ENCODE measurements at regions not wholly inside any gene's neighbourhood (a gene's known extent, or its start where the extent isn't known, plus 50 kb on each side); places are given as distances from the start of the nearest gene placed in this dataset.

GRCh38 chr12:61514016-61514415, 746.2 kb upstream of the USP15 start:
- DNase-seq: no peak

GRCh38 chr12:61521258-61521657, 738.9 kb upstream of the USP15 start:
- H3K9me3 ChIP-seq (ENCODE audit: control insufficient read depth, low read depth, low read length): no peaks in the 10 kb centered on the region
- DNase-seq: no peak
- no peak overlapping the region for H3K27ac ChIP-seq (ENCODE audit: low read length)
- H3K36me3 ChIP-seq (ENCODE audit: control insufficient read depth, insufficient read depth, low read length): no peaks in the 10 kb centered on the region
- H3K4me3 ChIP-seq (ENCODE audit: low read length): no peak overlapping the region
- H3K27me3 ChIP-seq (ENCODE audit: control insufficient read depth, insufficient read depth, low read length): no peaks in the 10 kb centered on the region
- H3K4me1 ChIP-seq (ENCODE audit: control insufficient read depth, insufficient read depth, low read length): no peaks in the 10 kb centered on the region
- no CpG with 5 or more reads among the region's 1 CpG for WGBS (ENCODE audit: insufficient coverage, low lambda C conversion rate)

More at GRCh38 chr12:61514016-61514415, 746.2 kb upstream of the USP15 start:
- Histone ChIP-seq H3K4me3 (ENCODE audit: low read length) (no peak overlapping the region), H3K27me3 (ENCODE audit: control insufficient read depth, insufficient read depth, low read length) (no peaks in the 10 kb centered on the region), H3K4me1 (ENCODE audit: control insufficient read depth, insufficient read depth, low read length) (no peaks in the 10 kb centered on the region), H3K36me3 (ENCODE audit: control insufficient read depth, insufficient read depth, low read length) (no peaks in the 10 kb centered on the region), H3K9me3 (ENCODE audit: control insufficient read depth, low read depth, low read length) (no peaks in the 10 kb centered on the region), H3K27ac (ENCODE audit: low read length) (no peak overlapping the region)
- WGBS (ENCODE audit: insufficient coverage, low lambda C conversion rate): 22% methylated on average over 6 of the region's 8 CpGs

GRCh38 chr12:61523276-61523992, 736.8 kb upstream of the USP15 start:
- 100% methylated on average over 1 of the region's 3 CpGs for whole genome bisulfite sequencing (ENCODE audit: insufficient coverage, low lambda C conversion rate)
- H3K36me3 ChIP-seq (ENCODE audit: control insufficient read depth, insufficient read depth, low read length): no peaks in the 10 kb centered on the region
- H3K27ac ChIP-seq (ENCODE audit: low read length): no peak overlapping the region

GRCh38 chr12:61524851-61525250, 735.4 kb upstream of the USP15 start:
- H3K9me3 ChIP-seq (ENCODE audit: control insufficient read depth, low read depth, low read length): no peaks in the 10 kb centered on the region
- no peaks in the 10 kb centered on the region for H3K27me3 ChIP-seq (ENCODE audit: control insufficient read depth, insufficient read depth, low read length)
- no peak overlapping the region for H3K4me3 ChIP-seq (ENCODE audit: low read length)
- 80% methylated on average over 1 of the region's 2 CpGs for WGBS (ENCODE audit: insufficient coverage, low lambda C conversion rate)
- H3K36me3 ChIP-seq (ENCODE audit: control insufficient read depth, insufficient read depth, low read length): no peaks in the 10 kb centered on the region
- DNase-seq: no peak
- no peak overlapping the region for H3K27ac ChIP-seq (ENCODE audit: low read length)
- no peaks in the 10 kb centered on the region for H3K4me1 ChIP-seq (ENCODE audit: control insufficient read depth, insufficient read depth, low read length)

More at GRCh38 chr12:61523276-61523992, 736.8 kb upstream of the USP15 start:
- no peak overlapping the region for H3K4me3 ChIP-seq (ENCODE audit: low read length)
- H3K27me3 ChIP-seq (ENCODE audit: control insufficient read depth, insufficient read depth, low read length): no peaks in the 10 kb centered on the region
- H3K4me1 ChIP-seq (ENCODE audit: control insufficient read depth, insufficient read depth, low read length): no peaks in the 10 kb centered on the region
- DNase-seq: no peak
- no peaks in the 10 kb centered on the region for H3K9me3 ChIP-seq (ENCODE audit: control insufficient read depth, low read depth, low read length)

- H3K4me1 ChIP-seq (ENCODE audit: control insufficient read depth, insufficient read depth, low read length): no peaks in the 10 kb centered on the region
- no peak overlapping the region for H3K4me3 ChIP-seq (ENCODE audit: low read length)
- H3K36me3 ChIP-seq (ENCODE audit: control insufficient read depth, insufficient read depth, low read length): no peaks in the 10 kb centered on the region
- no peak for DNase-seq
- no peaks in the 10 kb centered on the region for H3K9me3 ChIP-seq (ENCODE audit: control insufficient read depth, low read depth, low read length)
- no CpG with 5 or more reads among the region's 3 CpGs for WGBS (ENCODE audit: insufficient coverage, low lambda C conversion rate)
- no peak overlapping the region for H3K27ac ChIP-seq (ENCODE audit: low read length)
- H3K27me3 ChIP-seq (ENCODE audit: control insufficient read depth, insufficient read depth, low read length): no peaks in the 10 kb centered on the region
These were observed 734.9 kb upstream of the USP15 start for GRCh38 chr12:61525331-61525730.

GRCh38 chr12:61530456-61530855, 729.7 kb upstream of the USP15 start:
- Histone ChIP-seq H3K4me1 (ENCODE audit: control insufficient read depth, insufficient read depth, low read length) (no peaks in the 10 kb centered on the region), H3K27ac (ENCODE audit: low read length) (no peak overlapping the region)
- no peak for DNase-seq

GRCh38 chr12:61531195-61531594, 729.0 kb upstream of the USP15 start:
- no peak for DNase-seq
- no peak overlapping the region for H3K4me3 ChIP-seq (ENCODE audit: low read length)
- no peaks in the 10 kb centered on the region for H3K4me1 ChIP-seq (ENCODE audit: control insufficient read depth, insufficient read depth, low read length)
- no peaks in the 10 kb centered on the region for H3K36me3 ChIP-seq (ENCODE audit: control insufficient read depth, insufficient read depth, low read length)
- no peaks in the 10 kb centered on the region for H3K27me3 ChIP-seq (ENCODE audit: control insufficient read depth, insufficient read depth, low read length)
- no CpG with 5 or more reads among the region's 4 CpGs for WGBS (ENCODE audit: insufficient coverage, low lambda C conversion rate)
- H3K9me3 ChIP-seq (ENCODE audit: control insufficient read depth, low read depth, low read length): no peaks in the 10 kb centered on the region
- no peak overlapping the region for H3K27ac ChIP-seq (ENCODE audit: low read length)

More at GRCh38 chr12:61530456-61530855, 729.7 kb upstream of the USP15 start:
- Histone ChIP-seq H3K36me3 (ENCODE audit: control insufficient read depth, insufficient read depth, low read length) (no peaks in the 10 kb centered on the region), H3K9me3 (ENCODE audit: control insufficient read depth, low read depth, low read length) (no peaks in the 10 kb centered on the region), H3K4me3 (ENCODE audit: low read length) (no peak overlapping the region), H3K27me3 (ENCODE audit: control insufficient read depth, insufficient read depth, low read length) (no peaks in the 10 kb centered on the region)

GRCh38 chr12:61536117-61536516, 724.1 kb upstream of the USP15 start:
- Histone ChIP-seq H3K4me1 (ENCODE audit: control insufficient read depth, insufficient read depth, low read length) (no peaks in the 10 kb centered on the region), H3K27me3 (ENCODE audit: control insufficient read depth, insufficient read depth, low read length) (no peaks in the 10 kb centered on the region), H3K9me3 (ENCODE audit: control insufficient read depth, low read depth, low read length) (no peaks in the 10 kb centered on the region), H3K27ac (ENCODE audit: low read length) (no peak overlapping the region), H3K4me3 (ENCODE audit: low read length) (no peak overlapping the region), H3K36me3 (ENCODE audit: control insufficient read depth, insufficient read depth, low read length) (no peaks in the 10 kb centered on the region)
- DNase-seq: no peak
- WGBS (ENCODE audit: insufficient coverage, low lambda C conversion rate): 100% methylated on average over 1 of the region's 3 CpGs

GRCh38 chr12:61536525-61536924, 723.7 kb upstream of the USP15 start:
- Histone ChIP-seq H3K27me3 (ENCODE audit: control insufficient read depth, insufficient read depth, low read length) (no peaks in the 10 kb centered on the region), H3K4me1 (ENCODE audit: control insufficient read depth, insufficient read depth, low read length) (no peaks in the 10 kb centered on the region), H3K27ac (ENCODE audit: low read length) (no peak overlapping the region), H3K9me3 (ENCODE audit: control insufficient read depth, low read depth, low read length) (no peaks in the 10 kb centered on the region), H3K36me3 (ENCODE audit: control insufficient read depth, insufficient read depth, low read length) (no peaks in the 10 kb centered on the region), H3K4me3 (ENCODE audit: low read length) (no peak overlapping the region)
- DNase-seq: no peak
- 50% methylated on average over 1 of the region's 3 CpGs for WGBS (ENCODE audit: insufficient coverage, low lambda C conversion rate)

GRCh38 chr12:61538951-61539350, 721.3 kb upstream of the USP15 start:
- no peak for DNase-seq
- H3K27ac ChIP-seq (ENCODE audit: low read length): no peak overlapping the region
- H3K36me3 ChIP-seq (ENCODE audit: control insufficient read depth, insufficient read depth, low read length): no peaks in the 10 kb centered on the region
- no peaks in the 10 kb centered on the region for H3K4me1 ChIP-seq (ENCODE audit: control insufficient read depth, insufficient read depth, low read length)
- 86% methylated on average over 1 of the region's 2 CpGs for WGBS (ENCODE audit: insufficient coverage, low lambda C conversion rate)
- H3K27me3 ChIP-seq (ENCODE audit: control insufficient read depth, insufficient read depth, low read length): no peaks in the 10 kb centered on the region
- no peak overlapping the region for H3K4me3 ChIP-seq (ENCODE audit: low read length)
- H3K9me3 ChIP-seq (ENCODE audit: control insufficient read depth, low read depth, low read length): no peaks in the 10 kb centered on the region

- WGBS (ENCODE audit: insufficient coverage, low lambda C conversion rate): 80% methylated on average over 1 of the region's 3 CpGs
- H3K4me1 ChIP-seq (ENCODE audit: control insufficient read depth, insufficient read depth, low read length): no peaks in the 10 kb centered on the region
- DNase-seq: no peak
These were observed 717.7 kb upstream of the USP15 start for GRCh38 chr12:61542551-61542950.

More at GRCh38 chr12:61542551-61542950, 717.7 kb upstream of the USP15 start:
- no peaks in the 10 kb centered on the region for H3K27me3 ChIP-seq (ENCODE audit: control insufficient read depth, insufficient read depth, low read length)
- H3K36me3 ChIP-seq (ENCODE audit: control insufficient read depth, insufficient read depth, low read length): no peaks in the 10 kb centered on the region
- H3K27ac ChIP-seq (ENCODE audit: low read length): no peak overlapping the region
- H3K9me3 ChIP-seq (ENCODE audit: control insufficient read depth, low read depth, low read length): no peaks in the 10 kb centered on the region
- no peak overlapping the region for H3K4me3 ChIP-seq (ENCODE audit: low read length)
